Osteoblast (primary cell): ENCODE measurements at regions not wholly inside any gene's neighbourhood (a gene's known extent, or its start where the extent isn't known, plus 50 kb on each side); places are given as distances from the start of the nearest gene placed in this dataset.

Source experiments
- DNase-seq: peaks from one replicate; pipeline ENCODE4 v3.0.0; 2011; ENCODE audit warnings: low spot score, mixed read lengths; ENCODE audit not compliant: insufficient read length; ENCODE audit errors: missing footprints
- H2AFZ ChIP-seq: 2 replicates; pipeline ENCODE4 v1.6.0; 2011; ENCODE audit warnings: mild to moderate bottlenecking, low read length
- H3K27ac ChIP-seq: 2 replicates; pipeline ENCODE4 v1.5.1; 2011; ENCODE audit warnings: mild to moderate bottlenecking, low read depth, low read length, moderate library complexity
- H3K27me3 ChIP-seq: 2 replicates; pipeline ENCODE4 v1.6.0; 2012; ENCODE audit warnings: mild to moderate bottlenecking, control low read depth, inconsistent platforms, low read length, moderate library complexity; ENCODE audit not compliant: insufficient read depth
- H3K36me3 ChIP-seq: 2 replicates; pipeline ENCODE4 v1.5.1; 2011; ENCODE audit warnings: mild to moderate bottlenecking, low read length, control low read depth, moderate library complexity; ENCODE audit not compliant: insufficient read depth
- H3K4me1 ChIP-seq: 2 replicates; pipeline ENCODE4 v1.5.1; 2011; ENCODE audit warnings: mild to moderate bottlenecking, low read length, control low read depth, moderate library complexity; ENCODE audit not compliant: insufficient read depth
- H3K4me2 ChIP-seq: 2 replicates; pipeline ENCODE4 v1.6.0; 2011; ENCODE audit warnings: mild to moderate bottlenecking, low read length; ENCODE audit not compliant: insufficient read depth
- H3K4me3 ChIP-seq: fragments of 200-600 bp; sonication (generic); 3 replicates; pipeline ENCODE4 v1.5.1; 2012; ENCODE audit warnings: mild to moderate bottlenecking, low read length, inconsistent platforms; ENCODE audit not compliant: insufficient read depth
- H3K79me2 ChIP-seq: 2 replicates; pipeline ENCODE4 v1.6.0; 2012; ENCODE audit warnings: mild to moderate bottlenecking, low read length, control low read depth, inconsistent platforms; ENCODE audit not compliant: insufficient read depth
- H3K9me3 ChIP-seq: 2 replicates; pipeline ENCODE4 v1.5.1; 2011; ENCODE audit warnings: low read depth, low read length, control low read depth
- H4K20me1 ChIP-seq: 2 replicates; pipeline ENCODE4 v1.6.0; 2012; ENCODE audit warnings: mild to moderate bottlenecking, low read length, control low read depth; ENCODE audit not compliant: insufficient read depth
- CTCF ChIP-seq: IDR thresholded peaks from 2 replicates; pipeline ENCODE4 v1.5.1; 2011; ENCODE audit warnings: mild to moderate bottlenecking, low read depth, low read length, moderate library complexity; ENCODE audit errors: extremely low read depth

- H3K9me3 ChIP-seq, result peaks cover 4% of the 10 kb centered on the region
- H3K27me3 ChIP-seq, result no peaks in the 10 kb centered on the region
- no peaks in the 10 kb centered on the region for H3K4me1 ChIP-seq
- H4K20me1 ChIP-seq, result no peaks in the 10 kb centered on the region
- H3K4me3 ChIP-seq, result no peak overlapping the region
- H3K36me3 ChIP-seq, result no peaks in the 10 kb centered on the region
- DNase-seq, result no peak
- H3K4me2 ChIP-seq, result no peak overlapping the region
- no peak for TF ChIP-seq CTCF
- no peak overlapping the region for H3K27ac ChIP-seq
- no peaks in the 10 kb centered on the region for H3K79me2 ChIP-seq
- no peak overlapping the region for H2AFZ ChIP-seq
Observed at GRCh38 chr5:12936221-12936620, 1008.3 kb downstream of the DNAH5 start.

- H3K27me3 ChIP-seq, result no peaks in the 10 kb centered on the region
- no peak overlapping the region for H2AFZ ChIP-seq
- no peak overlapping the region for H3K4me2 ChIP-seq
- H3K4me1 ChIP-seq, result no peaks in the 10 kb centered on the region
- no peak overlapping the region for H3K4me3 ChIP-seq
- no peak overlapping the region for H3K27ac ChIP-seq
- peaks cover 4% of the 10 kb centered on the region for H3K9me3 ChIP-seq
- TF ChIP-seq CTCF, result no peak
- DNase-seq, result no peak
- no peaks in the 10 kb centered on the region for H3K79me2 ChIP-seq
- H3K36me3 ChIP-seq, result no peaks in the 10 kb centered on the region
- no peaks in the 10 kb centered on the region for H4K20me1 ChIP-seq
Observed at GRCh38 chr5:12934722-12935121, 1009.8 kb downstream of the DNAH5 start.

GRCh38 chr5:12920527-12920926 is 1016.3 kb upstream of the CTNND2 start:
- TF ChIP-seq CTCF, result no peak
- Histone ChIP-seq H3K4me1 (no peaks in the 10 kb centered on the region), H3K79me2 (no peaks in the 10 kb centered on the region), H4K20me1 (no peaks in the 10 kb centered on the region), H3K4me3 (no peak overlapping the region), H3K27me3 (no peaks in the 10 kb centered on the region), H3K4me2 (no peak overlapping the region), H3K9me3 (peaks cover 2% of the 10 kb centered on the region), H2AFZ (no peak overlapping the region), H3K36me3 (no peaks in the 10 kb centered on the region), H3K27ac (no peak overlapping the region)
- DNase-seq, result no peak

GRCh38 chr5:12911156-12911555 is 1006.9 kb upstream of the CTNND2 start:
- Histone ChIP-seq H3K27ac (no peak overlapping the region), H3K4me3 (no peak overlapping the region), H2AFZ (no peak overlapping the region), H4K20me1 (no peaks in the 10 kb centered on the region), H3K4me1 (no peaks in the 10 kb centered on the region), H3K9me3 (peaks cover 2% of the 10 kb centered on the region), H3K79me2 (no peaks in the 10 kb centered on the region), H3K27me3 (no peaks in the 10 kb centered on the region), H3K4me2 (no peak overlapping the region), H3K36me3 (no peaks in the 10 kb centered on the region)
- no peak for DNase-seq
- no peak for TF ChIP-seq CTCF
